A673 (cell line): ENCODE measurements at regions not wholly inside any gene's neighbourhood (a gene's known extent, or its start where the extent isn't known, plus 50 kb on each side); places are given as distances from the start of the nearest gene placed in this dataset.
"Not testable (repeated sequence)": the region's sequence is repeated elsewhere in the genome, so short reads cannot be mapped to it uniquely, and the experiment has no call there.

Experiments
- BruUV-seq: library from RNA; stranded (reverse); fragments of 400-500 nt; replicated peaks from 2 replicates; lab custom pipeline; 2021; lab: Mats Ljungman, UMichigan
- CTCF ChIA-PET: fragments of 300-600 bp; sonication (Branson Sonifier 250); formaldehyde crosslinking; loops from one replicate; lab custom pipeline; 2022; ENCODE audit warnings: antibody characterized with exemption; lab: Charles Lee
- POLR2A ChIA-PET: fragments of 300-600 bp; sonication (Branson Sonifier 250); formaldehyde crosslinking; loops from one replicate; lab custom pipeline; 2022; ENCODE audit warnings: antibody characterized with exemption; ENCODE audit not compliant: low non-redundant PET; lab: Charles Lee
- DNase-seq: peaks from one replicate; pipeline ENCODE4 v3.0.0-alpha.2; 2015; ENCODE audit warnings: low spot score
- H3K27ac ChIP-seq: fragments of 200-600 bp; sonication (generic); 2 replicates; pipeline ENCODE4 v1.5.1; 2016; ENCODE audit warnings: mixed run types, low read depth, mild to moderate bottlenecking, mixed read lengths, antibody characterized with exemption, low read length; ENCODE audit not compliant: poor library complexity, severe bottlenecking
- H3K27me3 ChIP-seq: fragments of 200-600 bp; sonication (generic); replicated peaks from 2 replicates; pipeline ENCODE4 v1.6.1; 2017; ENCODE audit warnings: mixed run types, low read depth, mild to moderate bottlenecking, mixed read lengths, antibody characterized with exemption, low read length; ENCODE audit not compliant: insufficient read depth, poor library complexity
- H3K36me3 ChIP-seq: fragments of 200-600 bp; sonication (generic); 2 replicates; pipeline ENCODE4 v1.6.1; 2016; ENCODE audit warnings: mixed run types, mild to moderate bottlenecking, mixed read lengths, antibody characterized with exemption, low read length; ENCODE audit not compliant: insufficient read depth, poor library complexity, severe bottlenecking
- H3K4me1 ChIP-seq: fragments of 200-600 bp; sonication (generic); 2 replicates; pipeline ENCODE4 v1.6.1; 2017; ENCODE audit warnings: mixed run types, mild to moderate bottlenecking, mixed read lengths, antibody characterized with exemption, low read length; ENCODE audit not compliant: insufficient read depth, poor library complexity, severe bottlenecking
- H3K4me3 ChIP-seq: fragments of 200-600 bp; sonication (generic); 2 replicates; pipeline ENCODE4 v1.5.1; 2016; ENCODE audit warnings: low read depth, mixed run types, mild to moderate bottlenecking, mixed read lengths, low read length; ENCODE audit not compliant: poor library complexity, severe bottlenecking
- H3K9me3 ChIP-seq: fragments of 200-600 bp; sonication (generic); 2 replicates; pipeline ENCODE4 v1.6.1; 2016; ENCODE audit warnings: mixed run types, low read depth, mild to moderate bottlenecking, mixed read lengths, antibody characterized with exemption, low read length; ENCODE audit not compliant: poor library complexity, severe bottlenecking
- EZH2 ChIP-seq: fragments of 200-600 bp; sonication (generic); IDR thresholded peaks from 2 replicates; pipeline ENCODE4 v1.6.1; 2017; ENCODE audit warnings: borderline replicate concordance, low read depth, mild to moderate bottlenecking, mixed read lengths, antibody characterized with exemption, low read length; ENCODE audit not compliant: poor library complexity, severe bottlenecking
- intact Hi-C: fragments of 100-400 bp; cut with micrococcal nuclease; formaldehyde crosslinking; loops from one replicate; pipeline ENCODE4 v1.10.0; 2022; ENCODE audit not compliant: unreplicated experiment
- TF ChIP-seq, protein P1 (sequence below): fragments of 300-800, 200-600 bp; sonication (generic); conservative IDR thresholded peaks from 2 replicates; pipeline ENCODE4 v1.5.1; 2017; ENCODE audit warnings: low read depth, mild to moderate bottlenecking, antibody characterized with exemption, low read length, moderate library complexity, mixed read lengths

- H3K36me3 ChIP-seq: no peaks in the 10 kb centered on the region
- CTCF ChIA-PET: no interaction called here
- no peak for DNase-seq
- H3K27ac ChIP-seq: no peak overlapping the region
- TF ChIP-seq EZH2: no peak
- TF ChIP-seq, protein P1, sequence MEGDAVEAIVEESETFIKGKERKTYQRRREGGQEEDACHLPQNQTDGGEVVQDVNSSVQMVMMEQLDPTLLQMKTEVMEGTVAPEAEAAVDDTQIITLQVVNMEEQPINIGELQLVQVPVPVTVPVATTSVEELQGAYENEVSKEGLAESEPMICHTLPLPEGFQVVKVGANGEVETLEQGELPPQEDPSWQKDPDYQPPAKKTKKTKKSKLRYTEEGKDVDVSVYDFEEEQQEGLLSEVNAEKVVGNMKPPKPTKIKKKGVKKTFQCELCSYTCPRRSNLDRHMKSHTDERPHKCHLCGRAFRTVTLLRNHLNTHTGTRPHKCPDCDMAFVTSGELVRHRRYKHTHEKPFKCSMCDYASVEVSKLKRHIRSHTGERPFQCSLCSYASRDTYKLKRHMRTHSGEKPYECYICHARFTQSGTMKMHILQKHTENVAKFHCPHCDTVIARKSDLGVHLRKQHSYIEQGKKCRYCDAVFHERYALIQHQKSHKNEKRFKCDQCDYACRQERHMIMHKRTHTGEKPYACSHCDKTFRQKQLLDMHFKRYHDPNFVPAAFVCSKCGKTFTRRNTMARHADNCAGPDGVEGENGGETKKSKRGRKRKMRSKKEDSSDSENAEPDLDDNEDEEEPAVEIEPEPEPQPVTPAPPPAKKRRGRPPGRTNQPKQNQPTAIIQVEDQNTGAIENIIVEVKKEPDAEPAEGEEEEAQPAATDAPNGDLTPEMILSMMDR: no peak
- no peak overlapping the region for H3K4me3 ChIP-seq
- no peaks in the 10 kb centered on the region for H3K9me3 ChIP-seq
- POLR2A ChIA-PET: no interaction called here
- H3K4me1 ChIP-seq: no peaks in the 10 kb centered on the region
- intact Hi-C loops: no loop called here
- no peaks in the 10 kb centered on the region for H3K27me3 ChIP-seq
- no TSS peak for BruUV-seq
Observed at GRCh38 chr1:103275725-103276124, 167.4 kb upstream of the COL11A1 start.

GRCh38 chr1:103274886-103275285 lies 166.6 kb upstream of the COL11A1 start:
- H3K27ac ChIP-seq: no peak overlapping the region
- no peaks in the 10 kb centered on the region for H3K27me3 ChIP-seq
- H3K36me3 ChIP-seq: no peaks in the 10 kb centered on the region
- TF ChIP-seq EZH2: no peak
- TF ChIP-seq, protein P1: no peak
- CTCF ChIA-PET: no interaction called here
- POLR2A ChIA-PET: no interaction called here
- no peak for DNase-seq
- H3K9me3 ChIP-seq: no peaks in the 10 kb centered on the region
- no peaks in the 10 kb centered on the region for H3K4me1 ChIP-seq
- intact Hi-C loops: no loop called here
- no TSS peak for BruUV-seq
- H3K4me3 ChIP-seq: no peak overlapping the region

DNA sequence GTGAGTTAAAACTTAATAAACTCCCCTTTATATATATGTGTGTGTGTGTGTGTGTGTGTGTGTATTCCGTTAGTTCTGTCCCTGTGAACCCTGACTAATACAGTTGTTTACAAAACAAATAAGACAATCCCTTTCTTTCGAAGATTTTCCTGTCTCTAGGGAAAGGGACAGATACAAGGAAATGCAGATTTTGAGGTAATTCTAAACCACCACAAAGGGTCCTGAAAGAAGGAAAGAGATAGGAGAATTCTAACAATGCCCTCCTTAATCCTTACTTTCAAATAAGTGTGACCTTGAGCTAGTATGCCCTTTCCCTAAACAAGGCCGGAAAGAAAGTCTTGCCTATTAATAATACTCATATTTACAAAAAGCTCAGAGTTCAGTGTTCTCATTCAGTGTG lies 164.8 kb upstream of the COL11A1 start:
- Histone ChIP-seq H3K4me3 (no peak overlapping the region), H3K27me3 (no peaks in the 10 kb centered on the region), H3K27ac (no peak overlapping the region), H3K9me3 (no peaks in the 10 kb centered on the region), H3K36me3 (no peaks in the 10 kb centered on the region), H3K4me1 (no peaks in the 10 kb centered on the region)
- ChIA-PET POLR2A (no interaction called here), CTCF (no interaction called here)
- BruUV-seq: no TSS peak
- no peak for DNase-seq
- intact Hi-C loops: no loop called here
- TF ChIP-seq, protein P1: no peak
- TF ChIP-seq EZH2: no peak

DNA sequence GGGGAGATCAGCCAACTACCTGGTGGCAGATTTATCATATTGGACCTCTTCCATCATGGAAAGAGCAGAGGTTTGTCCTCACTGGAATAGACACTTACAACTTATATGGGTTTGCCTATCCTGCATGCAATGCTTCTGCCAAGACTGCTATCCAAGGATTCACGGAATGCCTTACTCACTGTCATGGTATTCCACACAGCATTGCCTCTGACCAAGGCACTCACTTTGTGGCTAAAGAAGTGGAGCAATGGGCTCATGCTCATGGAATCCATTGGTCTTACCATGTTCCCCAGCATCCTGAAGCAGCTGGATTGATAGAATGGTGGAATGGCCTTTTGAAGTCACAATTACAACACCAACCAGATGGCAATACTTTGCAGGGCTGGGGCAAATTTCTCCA lies 163.1 kb upstream of the COL11A1 start:
- H3K27ac ChIP-seq, intact Hi-C loops, H3K27me3 ChIP-seq, H3K9me3 ChIP-seq, POLR2A ChIA-PET, H3K4me1 ChIP-seq, BruUV-seq, DNase-seq, H3K36me3 ChIP-seq, H3K4me3 ChIP-seq, CTCF ChIA-PET: not testable (repeated sequence)
